ENCODE measurements at regions not wholly inside any gene's neighbourhood (a gene's known extent, or its start where the extent isn't known, plus 50 kb on each side); places are given as distances from the start of the nearest gene placed in this dataset.

DNA sequence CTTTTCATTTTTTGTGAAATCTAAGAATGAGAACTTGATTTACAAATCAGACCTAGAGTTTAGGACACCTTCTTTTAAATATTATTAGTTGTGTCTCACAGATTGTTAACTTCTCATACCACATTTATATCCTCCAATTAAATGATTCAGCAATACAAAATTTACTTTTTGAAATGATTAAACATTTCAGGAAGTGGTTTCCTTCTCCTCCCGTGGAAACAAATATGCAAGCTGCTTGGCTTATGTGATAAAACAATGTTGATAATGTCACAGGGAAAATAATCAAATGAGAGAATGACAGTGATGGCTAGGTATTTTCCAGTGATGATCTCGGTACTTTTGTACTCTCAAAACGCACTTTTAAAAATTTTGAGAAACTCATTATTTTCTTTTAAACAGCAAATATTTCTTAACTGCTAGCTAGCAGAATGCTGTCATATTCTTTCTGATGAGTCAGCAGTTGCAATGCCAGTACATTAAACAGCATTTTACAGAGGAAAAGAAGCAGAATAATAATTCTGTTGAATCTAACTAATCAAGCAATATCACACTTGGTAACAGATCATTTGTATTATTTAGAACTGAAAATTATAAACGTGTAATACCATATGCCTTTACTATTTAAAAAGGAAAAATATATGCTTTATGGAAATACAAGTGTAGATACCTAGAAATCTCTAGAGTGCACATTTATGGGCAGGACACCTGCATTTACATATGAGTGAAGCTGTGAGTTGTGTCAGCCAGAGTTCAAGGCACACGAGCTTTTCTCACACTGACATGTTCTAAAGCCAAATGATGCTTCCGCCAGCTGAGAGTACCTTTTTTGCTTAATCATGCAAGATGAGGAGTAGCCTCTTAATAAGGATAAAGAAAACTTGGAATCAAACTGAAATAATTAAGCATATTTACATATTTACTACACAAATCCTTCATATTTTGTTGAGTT lies 53.6 kb upstream of the CDH18 start:
- no peak overlapping the region for H2AFZ ChIP-seq (ENCODE audit: low read depth, low read length)
- no peak overlapping the region for H3K27ac ChIP-seq (ENCODE audit: low read depth, low read length)
- DNase-seq (ENCODE audit: low read depth): peak; percentile 27
- no peaks in the 10 kb centered on the region for H3K9me3 ChIP-seq (ENCODE audit: insufficient read depth, low read depth, low read length)
- Mint-ChIP-seq H3K27me3 (ENCODE audit: low read depth, unreplicated experiment) (no peaks in the 10 kb centered on the region), H3K27ac (ENCODE audit: unreplicated experiment) (no peak overlapping the region), H3K36me3 (ENCODE audit: low read depth, unreplicated experiment) (no peaks in the 10 kb centered on the region), H3K4me3 (ENCODE audit: unreplicated experiment) (no peak overlapping the region), H3K9me3 (ENCODE audit: unreplicated experiment) (peaks cover 2% of the 10 kb centered on the region), H3K4me1 (ENCODE audit: low read depth, unreplicated experiment) (peaks cover 6% of the 10 kb centered on the region)
- H3K9ac ChIP-seq (ENCODE audit: low read length): no peak overlapping the region
- H3K4me3 ChIP-seq (ENCODE audit: insufficient read depth, low read depth, low read length): no peak overlapping the region
- H3K36me3 ChIP-seq (ENCODE audit: insufficient read depth, low read length): no peaks in the 10 kb centered on the region
- H3K4me2 ChIP-seq (ENCODE audit: low read length): peak overlapping the region; percentile 13
- no peaks in the 10 kb centered on the region for H3K4me1 ChIP-seq (ENCODE audit: insufficient read depth, low read length)
- no peaks in the 10 kb centered on the region for H3K27me3 ChIP-seq (ENCODE audit: insufficient read depth, low read length)
- TF ChIP-seq EZH2 (IDR thresholded peaks at IDR 0.05; ENCODE audit: insufficient read depth, low read length): no peak
- TF ChIP-seq, protein P1, sequence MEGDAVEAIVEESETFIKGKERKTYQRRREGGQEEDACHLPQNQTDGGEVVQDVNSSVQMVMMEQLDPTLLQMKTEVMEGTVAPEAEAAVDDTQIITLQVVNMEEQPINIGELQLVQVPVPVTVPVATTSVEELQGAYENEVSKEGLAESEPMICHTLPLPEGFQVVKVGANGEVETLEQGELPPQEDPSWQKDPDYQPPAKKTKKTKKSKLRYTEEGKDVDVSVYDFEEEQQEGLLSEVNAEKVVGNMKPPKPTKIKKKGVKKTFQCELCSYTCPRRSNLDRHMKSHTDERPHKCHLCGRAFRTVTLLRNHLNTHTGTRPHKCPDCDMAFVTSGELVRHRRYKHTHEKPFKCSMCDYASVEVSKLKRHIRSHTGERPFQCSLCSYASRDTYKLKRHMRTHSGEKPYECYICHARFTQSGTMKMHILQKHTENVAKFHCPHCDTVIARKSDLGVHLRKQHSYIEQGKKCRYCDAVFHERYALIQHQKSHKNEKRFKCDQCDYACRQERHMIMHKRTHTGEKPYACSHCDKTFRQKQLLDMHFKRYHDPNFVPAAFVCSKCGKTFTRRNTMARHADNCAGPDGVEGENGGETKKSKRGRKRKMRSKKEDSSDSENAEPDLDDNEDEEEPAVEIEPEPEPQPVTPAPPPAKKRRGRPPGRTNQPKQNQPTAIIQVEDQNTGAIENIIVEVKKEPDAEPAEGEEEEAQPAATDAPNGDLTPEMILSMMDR (IDR thresholded peaks at IDR 0.05; ENCODE audit: insufficient read depth, low read depth, low read length): no peak
- no peak for FAIRE-seq
- no peaks in the 10 kb centered on the region for H3K79me2 ChIP-seq (ENCODE audit: insufficient read depth, low read length)
- no peaks in the 10 kb centered on the region for H4K20me1 ChIP-seq (ENCODE audit: insufficient read depth, low read length)

DNA sequence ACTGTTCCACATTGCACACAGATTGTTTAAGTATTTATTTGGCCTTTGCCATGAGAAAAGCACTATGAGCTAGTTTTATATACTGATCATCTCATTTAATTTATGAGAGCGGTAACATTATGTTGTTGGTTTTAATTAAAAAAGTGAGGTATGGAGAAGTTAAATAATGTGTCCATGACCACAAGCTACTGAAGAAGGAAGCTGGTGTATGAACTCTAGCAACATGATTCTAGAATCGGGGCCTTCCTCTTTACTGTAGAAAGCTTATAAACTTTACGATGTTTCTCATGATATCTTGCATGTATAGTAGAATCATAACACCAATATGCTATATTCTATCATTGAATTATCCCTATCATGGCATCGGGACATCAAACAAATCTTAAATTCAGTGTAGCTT lies 52.9 kb upstream of the CDH18 start:
- H3K4me1 Mint-ChIP-seq (ENCODE audit: low read depth, unreplicated experiment): peaks cover 6% of the 10 kb centered on the region
- FAIRE-seq (no peak), DNase-seq (ENCODE audit: low read depth) (no peak)
- H3K27ac ChIP-seq (ENCODE audit: low read depth, low read length): no peak overlapping the region
- H3K4me2 ChIP-seq (ENCODE audit: low read length): no peak overlapping the region
- no peaks in the 10 kb centered on the region for H3K36me3 Mint-ChIP-seq (ENCODE audit: low read depth, unreplicated experiment)
- H4K20me1 ChIP-seq (ENCODE audit: insufficient read depth, low read length): no peaks in the 10 kb centered on the region
- no peaks in the 10 kb centered on the region for H3K36me3 ChIP-seq (ENCODE audit: insufficient read depth, low read length)
- peaks cover 2% of the 10 kb centered on the region for H3K9me3 Mint-ChIP-seq (ENCODE audit: unreplicated experiment)
- H3K27ac Mint-ChIP-seq (ENCODE audit: unreplicated experiment): no peak overlapping the region
- H2AFZ ChIP-seq (ENCODE audit: low read depth, low read length): no peak overlapping the region
- no peaks in the 10 kb centered on the region for H3K27me3 Mint-ChIP-seq (ENCODE audit: low read depth, unreplicated experiment)
- no peaks in the 10 kb centered on the region for H3K27me3 ChIP-seq (ENCODE audit: insufficient read depth, low read length)
- no peak overlapping the region for H3K9ac ChIP-seq (ENCODE audit: low read length)
- TF ChIP-seq, protein P1 (IDR thresholded peaks at IDR 0.05; ENCODE audit: insufficient read depth, low read depth, low read length): no peak
- TF ChIP-seq EZH2 (IDR thresholded peaks at IDR 0.05; ENCODE audit: insufficient read depth, low read length): no peak
- H3K4me3 Mint-ChIP-seq (ENCODE audit: unreplicated experiment): no peak overlapping the region
- no peaks in the 10 kb centered on the region for H3K9me3 ChIP-seq (ENCODE audit: insufficient read depth, low read depth, low read length)
- H3K79me2 ChIP-seq (ENCODE audit: insufficient read depth, low read length): no peaks in the 10 kb centered on the region
- H3K4me1 ChIP-seq (ENCODE audit: insufficient read depth, low read length): no peaks in the 10 kb centered on the region
- no peak overlapping the region for H3K4me3 ChIP-seq (ENCODE audit: insufficient read depth, low read depth, low read length)
